Smooth muscle cell (in vitro differentiated cells): ENCODE measurements at regions not wholly inside any gene's neighbourhood (a gene's known extent, or its start where the extent isn't known, plus 50 kb on each side); places are given as distances from the start of the nearest gene placed in this dataset.

ENCODE experiments used
- DNase-seq: peaks from one replicate; lab custom pipeline; 2025; ENCODE audit not compliant: unreplicated experiment; lab: John Stamatoyannopoulos, UW
- H2AFZ ChIP-seq: fragments of 200-600 bp; sonication (generic); 2 replicates; pipeline ENCODE4 v1.6.0; 2016; ENCODE audit warnings: antibody characterized with exemption, low read depth, mild to moderate bottlenecking
- H3F3A ChIP-seq: fragments of 200-600 bp; sonication (generic); 2 replicates; pipeline ENCODE4 v1.6.0; 2017; ENCODE audit warnings: antibody characterized with exemption, low read depth
- H3K27ac ChIP-seq: fragments of 200-600 bp; sonication (generic); 2 replicates; pipeline ENCODE4 v1.5.1; 2016; ENCODE audit warnings: low read depth, mild to moderate bottlenecking
- H3K27me3 ChIP-seq: fragments of 200-600 bp; sonication (generic); 2 replicates; pipeline ENCODE4 v1.6.1; 2016; ENCODE audit warnings: low read depth, mild to moderate bottlenecking
- H3K36me3 ChIP-seq: fragments of 200-600 bp; sonication (generic); 2 replicates; pipeline ENCODE4 v1.5.1; 2016; ENCODE audit warnings: low read depth
- H3K4me1 ChIP-seq: fragments of 200-600 bp; sonication (generic); 2 replicates; pipeline ENCODE4 v1.5.1; 2016; ENCODE audit warnings: low read depth
- H3K4me2 ChIP-seq: fragments of 200-600 bp; sonication (generic); 2 replicates; pipeline ENCODE4 v1.6.0; 2016; ENCODE audit warnings: mild to moderate bottlenecking
- H3K4me3 ChIP-seq: fragments of 200-600 bp; sonication (generic); 2 replicates; pipeline ENCODE4 v1.5.1; 2016; ENCODE audit warnings: mild to moderate bottlenecking
- H3K79me2 ChIP-seq: fragments of 200-600 bp; sonication (generic); 2 replicates; pipeline ENCODE4 v1.6.0; 2016; ENCODE audit warnings: low read depth, mild to moderate bottlenecking
- H3K9ac ChIP-seq: fragments of 200-600 bp; sonication (generic); 2 replicates; pipeline ENCODE4 v1.6.0; 2016; ENCODE audit warnings: low read depth
- H3K9me3 ChIP-seq: fragments of 200-600 bp; sonication (generic); replicated peaks from 2 replicates; pipeline ENCODE4 v1.5.1; 2016; ENCODE audit warnings: low read depth
- H4K20me1 ChIP-seq: fragments of 200-600 bp; sonication (generic); 2 replicates; pipeline ENCODE4 v1.6.0; 2016; ENCODE audit warnings: low read depth
- WGBS: methylation state at CpG from one replicate; pipeline ENCODE4 v1.1.7; 2016; ENCODE audit warnings: low lambda C conversion rate; 5-methylcytosine and 5-hydroxymethylcytosine counted together
- TF ChIP-seq, protein P1 (sequence below): fragments of 200-600 bp; sonication (generic); IDR thresholded peaks from 2 replicates; pipeline ENCODE4 v1.5.1; 2017; ENCODE audit warnings: borderline replicate concordance, mild to moderate bottlenecking, antibody characterized with exemption; ENCODE audit not compliant: insufficient read depth, poor library complexity, severe bottlenecking

DNA sequence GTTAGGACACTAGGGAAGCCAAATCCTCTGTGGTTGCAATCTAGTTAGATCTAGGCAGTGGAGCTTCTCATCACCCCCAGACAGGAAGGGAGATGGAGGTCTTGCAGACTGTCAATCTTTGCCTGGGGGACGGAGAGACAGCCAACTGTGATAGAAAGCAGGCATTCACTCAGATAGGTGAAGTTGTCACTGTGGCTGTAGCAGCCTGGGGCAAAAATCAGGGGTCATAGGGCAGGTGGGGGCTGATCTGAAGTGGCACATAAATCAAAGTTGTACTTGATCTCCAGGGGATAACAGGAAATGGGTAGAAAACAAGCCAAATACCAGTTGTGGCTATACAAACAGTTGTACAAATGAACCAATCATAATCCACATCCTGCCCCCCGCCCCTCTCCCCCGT, 620.9 kb upstream of the USP24 start:
- H3K27ac ChIP-seq: no peak overlapping the region
- DNase-seq: no peak
- H3K4me1 ChIP-seq: no peaks in the 10 kb centered on the region
- no peaks in the 10 kb centered on the region for H3K36me3 ChIP-seq
- H3K4me2 ChIP-seq: no peak overlapping the region
- no peak overlapping the region for H2AFZ ChIP-seq
- H4K20me1 ChIP-seq: no peaks in the 10 kb centered on the region
- no peak overlapping the region for H3K9ac ChIP-seq
- H3K4me3 ChIP-seq: no peak overlapping the region
- no peaks in the 10 kb centered on the region for H3K9me3 ChIP-seq
- no peaks in the 10 kb centered on the region for H3F3A ChIP-seq
- no peaks in the 10 kb centered on the region for H3K79me2 ChIP-seq
- TF ChIP-seq, protein P1, sequence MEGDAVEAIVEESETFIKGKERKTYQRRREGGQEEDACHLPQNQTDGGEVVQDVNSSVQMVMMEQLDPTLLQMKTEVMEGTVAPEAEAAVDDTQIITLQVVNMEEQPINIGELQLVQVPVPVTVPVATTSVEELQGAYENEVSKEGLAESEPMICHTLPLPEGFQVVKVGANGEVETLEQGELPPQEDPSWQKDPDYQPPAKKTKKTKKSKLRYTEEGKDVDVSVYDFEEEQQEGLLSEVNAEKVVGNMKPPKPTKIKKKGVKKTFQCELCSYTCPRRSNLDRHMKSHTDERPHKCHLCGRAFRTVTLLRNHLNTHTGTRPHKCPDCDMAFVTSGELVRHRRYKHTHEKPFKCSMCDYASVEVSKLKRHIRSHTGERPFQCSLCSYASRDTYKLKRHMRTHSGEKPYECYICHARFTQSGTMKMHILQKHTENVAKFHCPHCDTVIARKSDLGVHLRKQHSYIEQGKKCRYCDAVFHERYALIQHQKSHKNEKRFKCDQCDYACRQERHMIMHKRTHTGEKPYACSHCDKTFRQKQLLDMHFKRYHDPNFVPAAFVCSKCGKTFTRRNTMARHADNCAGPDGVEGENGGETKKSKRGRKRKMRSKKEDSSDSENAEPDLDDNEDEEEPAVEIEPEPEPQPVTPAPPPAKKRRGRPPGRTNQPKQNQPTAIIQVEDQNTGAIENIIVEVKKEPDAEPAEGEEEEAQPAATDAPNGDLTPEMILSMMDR: no peak
- H3K27me3 ChIP-seq: no peaks in the 10 kb centered on the region
- 64% methylated on average over 3 of the region's 3 CpGs for WGBS

DNA sequence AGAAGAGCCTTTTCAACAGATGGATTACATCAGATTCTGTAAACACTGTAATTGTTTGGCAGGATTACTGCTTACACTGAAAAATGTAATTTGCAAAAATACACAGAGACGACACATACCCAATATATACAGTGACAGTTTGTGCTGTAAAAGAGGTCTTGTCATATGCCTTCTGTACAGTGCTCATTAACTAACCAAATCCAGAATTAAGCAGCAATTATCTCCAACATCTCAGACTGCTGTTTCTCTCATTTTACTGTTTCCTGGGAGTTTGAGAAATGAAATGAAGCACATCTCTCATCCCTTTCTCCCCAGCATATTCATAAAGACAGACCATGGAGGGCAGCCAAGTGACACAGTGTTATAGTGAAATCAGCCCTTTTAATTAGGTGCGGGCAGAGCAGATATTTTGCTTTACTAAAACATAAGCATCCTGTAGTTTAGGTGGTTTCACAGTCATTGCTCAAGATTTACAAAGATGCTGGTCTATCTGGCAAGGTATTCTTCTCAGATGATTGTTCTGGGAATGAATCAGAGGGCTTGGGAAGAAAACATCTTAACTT, 618.4 kb upstream of the USP24 start:
- Histone ChIP-seq H3F3A (no peaks in the 10 kb centered on the region), H3K9ac (no peak overlapping the region), H3K4me1 (no peaks in the 10 kb centered on the region), H3K27ac (peak overlapping the region; percentile 2), H3K9me3 (no peaks in the 10 kb centered on the region), H3K4me2 (no peak overlapping the region), H3K36me3 (no peaks in the 10 kb centered on the region), H3K27me3 (no peaks in the 10 kb centered on the region), H2AFZ (peak overlapping the region; percentile 13), H3K79me2 (no peaks in the 10 kb centered on the region), H4K20me1 (no peaks in the 10 kb centered on the region), H3K4me3 (no peak overlapping the region)
- no peak for DNase-seq
- 57% methylated on average over 2 of the region's 2 CpGs for WGBS
- TF ChIP-seq, protein P1: no peak

GRCh38 chr1:55831759-55832158, 616.6 kb upstream of the USP24 start:
- WGBS: 96% methylated on average over 3 of the region's 3 CpGs
- Histone ChIP-seq H3K9ac (no peak overlapping the region), H4K20me1 (no peaks in the 10 kb centered on the region), H3F3A (peaks cover 8% of the 10 kb centered on the region), H3K4me2 (no peak overlapping the region), H3K4me3 (no peak overlapping the region), H3K27ac (no peak overlapping the region), H3K9me3 (no peaks in the 10 kb centered on the region), H3K4me1 (no peaks in the 10 kb centered on the region), H2AFZ (no peak overlapping the region), H3K79me2 (no peaks in the 10 kb centered on the region), H3K27me3 (no peaks in the 10 kb centered on the region), H3K36me3 (no peaks in the 10 kb centered on the region)
- DNase-seq: no peak
- TF ChIP-seq, protein P1: no peak

- Histone ChIP-seq H4K20me1 (no peaks in the 10 kb centered on the region), H3K9ac (no peak overlapping the region), H3K4me3 (no peak overlapping the region), H3K9me3 (no peaks in the 10 kb centered on the region), H3F3A (peaks cover 8% of the 10 kb centered on the region), H3K27me3 (no peaks in the 10 kb centered on the region), H3K4me2 (no peak overlapping the region), H3K4me1 (peaks cover 3% of the 10 kb centered on the region), H3K27ac (peak overlapping the region; percentile 4), H2AFZ (peak overlapping the region; percentile 1), H3K36me3 (no peaks in the 10 kb centered on the region), H3K79me2 (no peaks in the 10 kb centered on the region)
- TF ChIP-seq, protein P1: no peak
- DNase-seq: no peak
- WGBS: 34% methylated on average over 5 of the region's 5 CpGs
Observed at GRCh38 chr1:55828044-55828443, 612.9 kb upstream of the USP24 start.
